M059J (cell line): ENCODE measurements at regions not wholly inside any gene's neighbourhood (a gene's known extent, or its start where the extent isn't known, plus 50 kb on each side); places are given as distances from the start of the nearest gene placed in this dataset.

ENCODE experiments used
- DNase-seq: peaks from one replicate; pipeline ENCODE4 v3.0.0-alpha.2; 2012; ENCODE audit warnings: low read depth

DNA sequence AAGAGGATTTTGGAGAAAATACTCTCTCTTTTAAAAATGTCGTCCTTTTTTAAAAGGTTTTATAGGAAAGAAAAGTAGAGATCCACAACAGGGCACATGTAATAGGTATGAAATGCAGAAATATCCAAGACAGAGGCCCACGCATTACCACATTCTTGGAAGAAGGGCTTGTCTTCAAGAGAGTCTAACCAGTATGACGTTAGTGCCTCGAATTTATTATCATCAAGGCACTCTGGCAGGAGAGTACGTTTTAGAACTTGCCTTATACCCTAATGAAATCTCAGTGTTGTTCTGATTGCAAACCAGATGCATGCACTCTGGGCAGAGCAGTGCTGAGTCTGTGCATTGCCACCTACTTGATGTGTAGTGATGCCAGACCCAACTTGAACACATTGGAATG is 342.6 kb upstream of the NFE2L3 start:
- DNase-seq = no peak

- no peak for DNase-seq
Measured at GRCh38 chr7:25812086-25812850, 339.7 kb upstream of the NFE2L3 start.

DNA sequence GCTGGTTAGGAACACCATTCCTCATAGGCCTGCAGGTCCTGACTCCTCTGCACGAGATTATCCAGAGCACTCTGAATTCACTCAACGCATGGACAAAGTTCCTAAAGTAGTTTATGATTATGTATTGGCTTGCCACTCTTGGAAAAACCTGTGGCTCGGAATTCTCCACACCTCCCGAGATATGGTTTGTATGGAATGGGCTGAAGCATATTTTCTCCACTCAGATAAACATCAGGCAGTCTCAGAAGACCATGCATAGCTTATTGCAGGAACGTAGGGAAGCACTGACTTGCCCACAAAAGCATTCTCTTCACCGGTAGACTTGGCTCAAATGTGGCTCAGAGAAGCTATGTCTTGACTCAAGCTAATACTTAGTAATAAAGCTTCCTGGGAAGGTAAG is 338.6 kb upstream of the NFE2L3 start:
- DNase-seq = no peak

- DNase-seq = no peak
Measured at GRCh38 chr7:25815711-25816110, 336.3 kb upstream of the NFE2L3 start.

GRCh38 chr7:25820432-25821040 is 331.5 kb upstream of the NFE2L3 start:
- DNase-seq = no peak

DNA sequence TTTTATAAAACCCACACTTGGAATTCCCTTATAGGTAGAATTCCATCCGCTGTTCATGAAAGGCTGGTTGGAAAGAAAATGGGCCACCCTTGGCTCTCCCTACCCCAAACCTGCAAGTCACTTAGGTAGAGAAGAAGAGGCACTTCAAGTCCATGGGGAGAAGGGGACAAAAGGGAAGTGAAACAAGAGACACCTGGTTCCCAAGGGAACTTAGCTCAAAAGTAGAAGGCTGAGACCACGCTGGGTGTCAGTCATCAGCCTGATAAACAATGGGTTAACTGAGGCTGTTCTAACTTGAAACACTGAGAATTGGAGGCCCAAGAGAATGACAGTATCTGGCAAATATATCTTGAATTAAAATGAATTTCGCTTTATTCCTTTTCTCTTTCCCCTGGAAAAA is 330.8 kb upstream of the NFE2L3 start:
- DNase-seq = no peak

DNA sequence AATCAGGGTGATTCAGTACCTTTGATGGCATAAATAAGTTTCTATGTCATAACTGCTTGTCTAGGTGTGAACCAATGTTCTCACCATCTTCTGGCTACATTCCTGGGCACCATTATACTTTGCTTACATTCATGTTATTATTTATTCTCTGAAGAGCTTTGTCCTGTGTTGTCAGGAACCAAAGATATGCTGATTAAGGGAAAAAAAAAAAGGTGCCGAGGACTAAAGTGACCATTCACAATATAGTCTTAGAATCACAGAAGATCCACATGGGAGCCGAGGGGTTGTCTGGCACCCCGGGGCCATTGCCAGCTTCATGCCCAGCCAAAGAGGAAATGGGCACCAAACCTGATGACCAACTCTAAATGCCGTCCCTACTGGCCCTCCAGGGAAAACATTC is 329.2 kb upstream of the NFE2L3 start:
- no peak for DNase-seq

DNA sequence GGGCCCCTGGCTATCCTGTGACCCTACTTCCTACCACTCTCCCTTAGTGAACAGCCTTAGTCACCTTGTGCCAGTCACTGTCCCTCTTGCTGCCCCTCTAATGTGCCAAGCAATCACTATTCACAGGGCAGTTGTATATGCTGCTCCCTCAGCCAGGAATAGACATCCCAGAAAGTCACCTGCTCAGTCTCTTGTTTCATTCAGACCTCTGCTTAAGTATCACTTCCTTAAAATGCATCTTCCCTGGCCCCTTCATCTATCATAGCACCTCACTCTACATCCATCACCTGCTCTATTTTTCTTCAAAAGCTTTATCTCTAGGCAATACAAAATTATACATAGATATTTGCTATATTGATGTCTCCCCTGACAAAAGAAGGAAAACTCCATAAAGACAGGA is 328.4 kb upstream of the NFE2L3 start:
- no peak for DNase-seq

DNA sequence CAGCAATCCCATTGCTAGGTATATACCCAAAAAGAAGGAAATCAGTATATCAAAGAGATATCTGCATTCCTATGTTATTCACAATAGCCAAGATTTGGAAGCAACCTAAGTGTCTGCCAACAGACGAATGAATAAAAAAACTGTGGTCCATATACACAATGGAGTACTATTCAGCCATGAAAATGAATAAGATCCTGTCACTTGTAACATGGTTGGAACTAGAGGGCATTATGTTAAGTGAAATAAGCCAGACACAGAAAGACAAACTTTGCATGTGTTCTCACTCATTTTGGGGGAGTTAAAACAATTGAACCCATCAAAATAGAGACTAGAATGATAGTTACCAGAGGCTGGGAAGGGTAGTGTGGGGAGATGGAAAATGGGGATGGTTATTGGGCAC is 323.5 kb upstream of the NFE2L3 start:
- no peak for DNase-seq

DNA sequence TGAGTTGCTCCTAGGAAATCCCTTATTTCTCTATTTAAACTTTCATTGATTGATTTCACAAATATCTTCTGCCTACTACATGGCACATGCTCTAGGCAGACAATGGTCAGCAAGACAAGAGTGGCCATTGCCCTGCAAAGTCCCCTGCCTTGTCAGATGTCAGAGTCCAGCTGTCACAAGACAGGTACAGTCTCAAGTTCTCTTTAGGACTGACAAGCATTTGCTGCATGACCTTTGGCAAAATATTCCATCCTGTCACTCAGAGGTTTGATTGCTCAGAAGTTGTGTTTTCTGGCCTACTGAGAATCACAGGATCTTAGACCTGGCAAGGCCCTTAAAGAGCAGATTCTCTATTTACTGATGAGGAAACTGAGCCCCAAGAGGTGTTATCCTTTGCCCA is 322.3 kb upstream of the NFE2L3 start:
- DNase-seq = no peak

DNA sequence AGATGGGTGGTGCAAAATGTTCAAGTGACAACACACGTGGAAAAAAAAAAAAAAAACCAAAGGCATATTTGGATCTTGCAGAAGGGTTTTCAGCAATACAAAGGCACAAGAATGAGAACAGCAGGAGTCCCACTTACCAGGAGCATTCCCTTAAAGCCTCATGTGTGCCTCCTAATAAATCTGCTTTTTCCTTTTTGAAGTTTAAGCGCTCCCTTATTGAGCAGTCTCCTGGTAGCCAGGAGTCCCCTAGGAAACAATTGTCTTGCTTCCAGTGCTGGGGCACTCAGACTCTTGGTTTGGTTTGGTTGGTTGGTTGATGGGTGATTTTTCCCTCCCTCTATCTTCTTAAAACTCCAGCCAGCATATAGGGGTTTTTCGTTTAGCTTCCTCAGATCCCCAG is 321.8 kb upstream of the NFE2L3 start:
- no peak for DNase-seq

DNA sequence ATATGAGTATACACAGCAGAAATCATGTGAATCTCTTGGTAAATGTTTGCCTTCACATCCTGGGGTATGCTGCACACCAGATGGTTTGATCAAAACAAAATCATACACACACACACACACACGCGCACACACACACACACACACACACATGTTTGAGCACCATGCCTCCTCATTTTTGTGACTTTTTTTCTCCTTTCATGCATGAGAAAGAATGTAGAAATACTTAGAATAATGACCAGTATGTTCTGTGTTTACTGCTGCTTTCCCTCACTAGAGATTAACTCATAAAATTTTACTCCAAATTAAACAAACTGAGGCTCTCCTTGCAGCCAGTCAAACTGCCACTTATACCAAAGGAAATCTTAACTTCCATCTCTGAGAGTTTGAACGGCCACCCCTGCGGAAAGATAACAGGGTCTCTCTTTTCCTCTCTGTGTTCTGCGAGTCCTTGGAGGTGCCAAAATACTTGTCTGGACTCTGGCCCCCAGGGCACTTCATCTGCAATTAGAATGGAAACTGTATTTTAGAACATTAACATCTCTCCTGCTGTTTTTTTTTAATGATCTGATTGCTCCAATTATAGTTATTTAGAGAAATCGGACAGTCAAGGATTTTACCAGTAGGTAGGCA is 320.8 kb upstream of the NFE2L3 start:
- DNase-seq = no peak

DNA sequence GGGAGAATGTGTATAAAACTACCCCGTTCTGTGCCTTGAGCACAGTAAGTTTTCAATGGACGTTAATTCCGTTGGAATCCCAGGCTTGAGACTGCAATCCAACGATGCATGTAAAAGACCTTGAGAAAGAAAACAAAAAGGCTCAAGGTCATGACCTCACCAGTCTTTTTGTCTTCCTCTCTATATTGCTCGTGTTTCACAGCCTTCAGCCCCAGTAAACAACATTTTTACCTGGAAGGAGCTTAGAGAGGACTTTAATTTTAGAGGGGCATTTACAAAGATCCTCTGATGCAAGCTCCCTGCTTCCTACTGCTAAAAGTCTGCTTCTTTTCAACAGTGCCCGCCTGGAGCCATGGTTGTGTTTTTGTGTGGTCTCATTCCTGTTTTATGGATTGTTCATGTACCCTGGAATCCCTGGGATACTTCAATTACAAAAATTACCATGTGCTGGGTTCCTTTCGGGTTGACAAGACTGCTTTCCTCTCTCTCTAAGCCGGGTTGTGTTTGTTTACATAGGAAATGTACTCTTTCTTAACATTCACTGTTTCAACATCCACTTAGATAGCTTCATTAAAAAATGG is 320.1 kb upstream of the NFE2L3 start:
- no peak for DNase-seq

- no peak for DNase-seq
Measured at GRCh38 chr7:25832456-25832855, 319.5 kb upstream of the NFE2L3 start.

GRCh38 chr7:25832929-25833328 is 319.1 kb upstream of the NFE2L3 start:
- no peak for DNase-seq

DNA sequence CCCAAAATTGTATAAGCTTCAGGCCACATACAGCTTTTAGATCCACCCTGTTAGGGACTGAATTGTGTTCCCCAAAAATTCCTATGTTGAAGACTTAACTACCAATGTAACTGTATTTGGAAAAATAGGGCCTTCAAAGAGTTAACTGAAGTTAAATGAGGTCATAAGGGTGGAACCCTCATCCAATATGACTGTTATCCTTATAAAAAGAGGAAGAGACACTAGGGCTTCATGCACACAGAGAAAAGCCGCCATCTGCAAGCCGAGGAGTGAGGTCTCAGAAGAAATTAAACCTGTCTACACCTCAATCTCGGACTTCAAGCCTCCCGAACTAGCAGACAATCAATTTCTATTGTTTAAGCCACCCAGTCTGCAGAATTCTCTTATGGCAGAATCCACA is 317.9 kb upstream of the NFE2L3 start:
- DNase-seq = no peak

- peak; percentile 77 for DNase-seq
Measured at GRCh38 chr7:25835197-25835596, 316.8 kb upstream of the NFE2L3 start.

DNA sequence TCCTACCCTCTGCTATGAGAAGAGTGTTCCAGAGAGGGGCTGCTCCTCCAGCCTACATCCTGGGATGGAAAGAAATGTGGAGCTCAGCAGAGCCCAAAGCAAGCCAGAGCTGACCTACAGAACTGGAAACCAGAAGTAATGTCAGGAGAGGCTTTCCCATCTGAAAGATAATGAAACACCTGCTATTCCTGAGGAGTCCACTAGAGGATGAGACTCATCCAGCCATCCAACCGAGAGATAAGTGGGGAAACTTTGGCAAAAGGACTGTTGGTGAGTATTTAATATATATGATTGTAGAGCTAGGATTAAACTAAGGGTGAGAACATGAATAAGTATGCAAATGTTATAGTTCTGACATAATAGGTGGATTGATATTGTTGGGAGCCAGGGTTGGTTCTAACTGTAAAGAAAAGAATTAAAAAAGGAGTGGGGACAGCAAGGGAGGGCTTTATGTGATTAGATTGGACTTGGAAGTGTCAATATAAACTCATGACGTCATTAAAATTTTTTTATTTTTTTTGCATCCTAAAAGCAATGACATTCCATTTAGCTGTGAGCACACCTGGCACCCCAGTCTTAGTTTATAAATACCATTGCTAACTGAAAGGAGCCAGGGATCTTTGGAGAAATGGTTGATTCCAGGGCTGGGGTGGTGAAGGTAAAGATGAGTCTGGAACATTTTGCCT is 312.8 kb upstream of the NFE2L3 start:
- no peak for DNase-seq

DNA sequence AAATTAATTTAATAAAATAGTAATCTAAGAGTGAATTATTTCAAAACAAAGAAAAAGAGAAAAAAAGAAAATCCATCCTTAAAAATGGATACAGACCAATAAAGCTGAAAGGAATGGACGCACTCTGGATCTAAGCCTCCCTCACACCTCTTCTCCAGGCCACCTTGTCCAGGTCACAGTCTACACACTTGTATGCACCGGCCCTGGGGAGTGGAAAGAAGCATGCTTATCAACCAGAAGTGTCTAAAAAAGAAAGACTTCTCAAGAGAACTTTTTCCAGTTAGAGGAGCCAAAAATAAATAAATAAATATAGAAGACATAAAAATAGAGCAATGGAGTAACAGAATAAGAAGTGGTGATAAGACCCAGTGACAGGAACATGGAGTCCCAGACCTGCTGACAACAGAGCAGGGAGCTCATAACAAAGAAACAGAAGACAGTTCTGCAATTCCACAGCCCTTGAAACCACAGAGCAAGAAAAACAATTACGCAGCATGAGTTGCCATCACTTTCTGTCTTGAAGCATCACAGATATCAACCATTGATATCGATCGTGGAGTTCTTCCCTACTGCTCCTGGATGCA is 311.7 kb upstream of the NFE2L3 start:
- DNase-seq = no peak

GRCh38 chr7:25841575-25841974 is 310.4 kb upstream of the NFE2L3 start:
- no peak for DNase-seq

DNA sequence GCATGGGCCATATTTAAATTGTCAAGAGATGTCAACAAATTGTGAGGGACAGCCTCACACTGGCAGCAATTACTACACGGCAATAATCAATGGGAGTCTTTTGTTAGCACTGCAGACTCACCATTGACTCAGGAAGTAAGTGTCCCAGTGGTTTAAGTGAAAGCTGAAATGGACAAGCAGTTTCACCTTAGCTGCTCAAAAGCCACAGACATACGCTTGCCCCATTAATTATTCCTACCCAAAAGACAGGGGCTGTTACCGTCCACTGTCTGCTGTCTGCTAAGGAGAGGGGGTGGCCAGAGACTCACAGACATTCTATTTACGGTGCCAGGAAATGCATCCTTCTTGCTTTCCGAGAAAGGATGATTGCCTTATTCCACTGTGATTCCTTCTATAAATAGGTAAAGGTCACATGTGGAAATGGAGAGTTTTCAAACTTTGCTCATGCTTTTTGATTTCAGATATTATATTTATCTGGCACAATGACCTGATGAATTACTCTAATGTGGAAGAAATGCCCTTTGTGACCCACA is 309.7 kb upstream of the NFE2L3 start:
- no peak for DNase-seq

DNA sequence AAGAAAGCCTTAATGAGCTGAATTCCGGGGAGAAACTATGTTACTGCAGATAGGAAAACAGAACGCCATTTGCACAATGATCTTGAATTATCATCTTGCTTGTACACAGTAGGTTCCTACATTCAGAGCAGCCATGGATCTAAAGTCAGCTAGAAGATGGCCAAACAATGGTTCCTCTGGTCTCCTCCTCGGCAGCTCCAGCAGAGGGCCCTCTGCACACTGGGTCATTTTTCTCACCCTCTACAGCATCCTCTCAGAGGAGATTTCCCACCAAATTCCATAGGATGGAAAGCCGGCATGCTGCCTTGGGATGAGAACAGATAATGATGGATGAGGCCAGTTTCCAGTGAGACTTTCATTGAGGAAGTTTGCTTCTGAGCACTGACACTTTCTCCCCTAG is 308.5 kb upstream of the NFE2L3 start:
- no peak for DNase-seq
